Glutamatergic neuron (in vitro differentiated cells): ENCODE measurements at regions not wholly inside any gene's neighbourhood (a gene's known extent, or its start where the extent isn't known, plus 50 kb on each side); places are given as distances from the start of the nearest gene placed in this dataset.

ENCODE experiments used
- DNase-seq: peaks from one replicate; pipeline ENCODE4 v3.0.0; 2022
- H3K27ac Mint-ChIP-seq: one replicate; pipeline ENCODE4 v1.8.0; 2020; ENCODE audit warnings: mild to moderate bottlenecking, mixed read lengths, inconsistent platforms; ENCODE audit not compliant: unreplicated experiment
- H3K27me3 Mint-ChIP-seq: one replicate; pipeline ENCODE4 v1.8.0; 2020; ENCODE audit warnings: mild to moderate bottlenecking, moderate library complexity, mixed read lengths, inconsistent platforms; ENCODE audit not compliant: unreplicated experiment
- H3K36me3 Mint-ChIP-seq: one replicate; pipeline ENCODE4 v1.8.0; 2020; ENCODE audit warnings: mild to moderate bottlenecking, mixed read lengths, inconsistent platforms; ENCODE audit not compliant: unreplicated experiment
- H3K4me1 Mint-ChIP-seq: one replicate; pipeline ENCODE4 v1.8.0; 2020; ENCODE audit warnings: mild to moderate bottlenecking, low read depth, mixed read lengths, inconsistent platforms; ENCODE audit not compliant: unreplicated experiment
- H3K4me3 Mint-ChIP-seq: one replicate; pipeline ENCODE4 v1.8.0; 2020; ENCODE audit warnings: mild to moderate bottlenecking, mixed read lengths, inconsistent platforms; ENCODE audit not compliant: unreplicated experiment
- H3K9me3 Mint-ChIP-seq: one replicate; pipeline ENCODE4 v1.8.0; 2020; ENCODE audit warnings: mild to moderate bottlenecking, moderate library complexity, mixed read lengths, inconsistent platforms; ENCODE audit not compliant: unreplicated experiment
- CTCF ChIP-seq: fragments of 200-600 bp; sonication (generic); IDR thresholded peaks from one replicate; pipeline ENCODE4 v1.5.0; 2021; ENCODE audit not compliant: partially characterized antibody, unreplicated experiment

- H3K27me3 Mint-ChIP-seq = no peaks in the 10 kb centered on the region
- H3K36me3 Mint-ChIP-seq = no peaks in the 10 kb centered on the region
These were observed 849.0 kb downstream of the DTWD2 start for GRCh38 chr5:118139361-118139760.

GRCh38 chr5:118126159-118126558, 862.2 kb downstream of the DTWD2 start:
- no peak overlapping the region for H3K4me3 Mint-ChIP-seq
- DNase-seq = no peak
- H3K9me3 Mint-ChIP-seq = no peaks in the 10 kb centered on the region
- H3K27me3 Mint-ChIP-seq = peaks cover 2% of the 10 kb centered on the region
- no peaks in the 10 kb centered on the region for H3K36me3 Mint-ChIP-seq
- H3K4me1 Mint-ChIP-seq = no peaks in the 10 kb centered on the region
- no peak overlapping the region for H3K27ac Mint-ChIP-seq
- no peak for TF ChIP-seq CTCF

More at GRCh38 chr5:118139361-118139760, 849.0 kb downstream of the DTWD2 start:
- Mint-ChIP-seq H3K9me3 (peaks cover 1% of the 10 kb centered on the region), H3K4me1 (no peaks in the 10 kb centered on the region), H3K4me3 (no peak overlapping the region), H3K27ac (no peak overlapping the region)
- no peak for TF ChIP-seq CTCF
- no peak for DNase-seq

- TF ChIP-seq CTCF = no peak
- no peaks in the 10 kb centered on the region for H3K4me1 Mint-ChIP-seq
- H3K27me3 Mint-ChIP-seq = peaks cover 2% of the 10 kb centered on the region
- H3K27ac Mint-ChIP-seq = no peak overlapping the region
- no peak overlapping the region for H3K4me3 Mint-ChIP-seq
- DNase-seq = no peak
- H3K9me3 Mint-ChIP-seq = no peaks in the 10 kb centered on the region
- no peaks in the 10 kb centered on the region for H3K36me3 Mint-ChIP-seq
These were observed 862.7 kb downstream of the DTWD2 start for GRCh38 chr5:118125687-118126086.

- no peaks in the 10 kb centered on the region for H3K4me1 Mint-ChIP-seq
- DNase-seq = no peak
- peaks cover 2% of the 10 kb centered on the region for H3K27me3 Mint-ChIP-seq
- no peak overlapping the region for H3K27ac Mint-ChIP-seq
- H3K4me3 Mint-ChIP-seq = no peak overlapping the region
- no peak for TF ChIP-seq CTCF
- H3K36me3 Mint-ChIP-seq = no peaks in the 10 kb centered on the region
- H3K9me3 Mint-ChIP-seq = no peaks in the 10 kb centered on the region
These were observed 867.1 kb downstream of the DTWD2 start for GRCh38 chr5:118121258-118121657.

- no peaks in the 10 kb centered on the region for H3K27me3 Mint-ChIP-seq
- no peak overlapping the region for H3K4me3 Mint-ChIP-seq
- no peak for DNase-seq
- H3K9me3 Mint-ChIP-seq = no peaks in the 10 kb centered on the region
- no peaks in the 10 kb centered on the region for H3K4me1 Mint-ChIP-seq
- H3K27ac Mint-ChIP-seq = no peak overlapping the region
- H3K36me3 Mint-ChIP-seq = no peaks in the 10 kb centered on the region
- no peak for TF ChIP-seq CTCF
These were observed 872.6 kb downstream of the DTWD2 start for GRCh38 chr5:118115791-118116190.
